Loucy (cell line): ENCODE measurements at regions not wholly inside any gene's neighbourhood (a gene's known extent, or its start where the extent isn't known, plus 50 kb on each side); places are given as distances from the start of the nearest gene placed in this dataset.
"Not testable (repeated sequence)": the region's sequence is repeated elsewhere in the genome, so short reads cannot be mapped to it uniquely, and the experiment has no call there.

Experiments used
- H2AFZ ChIP-seq: fragments of 200-600 bp; sonication (generic); 2 replicates; pipeline ENCODE4 v1.6.0; 2016; ENCODE audit warnings: antibody characterized with exemption, mild to moderate bottlenecking, low read length, moderate library complexity
- H3F3A ChIP-seq: fragments of 200-600 bp; 2 replicates; pipeline ENCODE4 v1.6.0; 2016; ENCODE audit warnings: antibody characterized with exemption, low read depth, mild to moderate bottlenecking
- H3K27me3 ChIP-seq: fragments of 200-600 bp; sonication (generic); 2 replicates; pipeline ENCODE4 v1.6.1; 2014; ENCODE audit warnings: low read length, mild to moderate bottlenecking; ENCODE audit not compliant: insufficient read depth, poor library complexity, severe bottlenecking
- H3K36me3 ChIP-seq: fragments of 200-600 bp; sonication (generic); 2 replicates; pipeline ENCODE4 v1.6.1; 2016; ENCODE audit warnings: low read length; ENCODE audit not compliant: insufficient read depth
- H3K4me1 ChIP-seq: fragments of 200-600 bp; sonication (generic); 2 replicates; pipeline ENCODE4 v1.5.1; 2014; ENCODE audit warnings: low read length, mild to moderate bottlenecking; ENCODE audit not compliant: insufficient read depth, poor library complexity, severe bottlenecking
- H3K4me2 ChIP-seq: fragments of 200-600 bp; sonication (generic); 2 replicates; pipeline ENCODE4 v1.6.0; 2014; ENCODE audit warnings: antibody characterized with exemption, low read length, low read depth, mild to moderate bottlenecking; ENCODE audit not compliant: poor library complexity, severe bottlenecking
- H3K4me3 ChIP-seq: fragments of 200-600 bp; sonication (generic); 2 replicates; pipeline ENCODE4 v1.5.1; 2014; ENCODE audit warnings: low read length, mild to moderate bottlenecking, mixed read lengths; ENCODE audit not compliant: poor library complexity, severe bottlenecking
- H3K79me2 ChIP-seq: fragments of 200-600 bp; sonication (generic); 2 replicates; pipeline ENCODE4 v1.6.1; 2014; ENCODE audit warnings: low read length; ENCODE audit not compliant: insufficient read depth
- H3K9ac ChIP-seq: fragments of 200-600 bp; sonication (generic); 2 replicates; pipeline ENCODE4 v1.6.0; 2014; ENCODE audit warnings: mild to moderate bottlenecking, low read depth, low read length, moderate library complexity; ENCODE audit not compliant: poor library complexity, severe bottlenecking
- H3K9me2 ChIP-seq: fragments of 200-600 bp; sonication (generic); replicated peaks from 2 replicates; pipeline ENCODE4 v1.6.1; 2016; ENCODE audit warnings: low read depth, low read length, mixed read lengths
- H3K9me3 ChIP-seq: fragments of 200-600 bp; sonication (generic); 2 replicates; pipeline ENCODE4 v1.6.1; 2014; ENCODE audit warnings: mild to moderate bottlenecking, antibody characterized with exemption, low read length, low read depth; ENCODE audit not compliant: insufficient read depth
- H4K20me1 ChIP-seq: fragments of 200-600 bp; sonication (generic); 2 replicates; pipeline ENCODE4 v1.6.0; 2014; ENCODE audit warnings: antibody characterized with exemption, low read length, mild to moderate bottlenecking; ENCODE audit not compliant: insufficient read depth, poor library complexity, severe bottlenecking
- CTCF ChIP-seq: fragments of 200-600 bp; sonication (generic); conservative IDR thresholded peaks from 2 replicates; pipeline ENCODE4 v1.5.1; 2014; ENCODE audit warnings: mild to moderate bottlenecking, antibody characterized with exemption, low read length
- EZH2phosphoT487 ChIP-seq: fragments of 200-600 bp; IDR thresholded peaks from 2 replicates; pipeline ENCODE4 v1.6.1; 2018; ENCODE audit warnings: antibody characterized with exemption, mild to moderate bottlenecking, moderate library complexity, borderline replicate concordance

DNA sequence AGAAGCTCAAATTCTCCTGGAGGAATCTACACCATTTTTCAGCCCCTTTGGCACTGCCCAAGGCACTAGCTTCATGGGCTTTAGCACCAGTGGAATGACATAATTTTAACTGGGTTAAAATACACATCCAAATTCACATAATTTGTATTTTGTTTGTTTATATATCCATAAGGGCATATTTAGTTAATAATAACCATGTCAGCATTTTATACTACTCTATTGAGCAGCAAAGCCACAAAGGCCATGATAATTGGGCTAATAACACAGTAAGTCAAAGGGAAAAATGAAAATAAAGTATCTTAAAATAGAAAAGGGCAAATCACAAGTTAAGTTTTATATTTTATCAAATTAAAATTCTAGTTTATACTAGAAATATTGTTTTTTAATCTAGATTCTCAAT lies 262.7 kb upstream of the TACR3 start:
- no peaks in the 10 kb centered on the region for H3K9me2 ChIP-seq

GRCh38 chr4:103948244-103949018 lies 228.6 kb upstream of the TACR3 start:
- Histone ChIP-seq H3K4me2 (no peak overlapping the region), H3K4me3 (no peak overlapping the region), H3F3A (no peaks in the 10 kb centered on the region), H3K4me1 (no peaks in the 10 kb centered on the region), H3K9me3 (no peaks in the 10 kb centered on the region), H4K20me1 (no peaks in the 10 kb centered on the region), H3K27me3 (no peaks in the 10 kb centered on the region), H3K79me2 (no peaks in the 10 kb centered on the region), H3K9ac (no peak overlapping the region), H2AFZ (no peak overlapping the region), H3K9me2 (no peaks in the 10 kb centered on the region), H3K36me3 (no peaks in the 10 kb centered on the region)
- TF ChIP-seq EZH2phosphoT487 (no peak), CTCF (no peak)

More for the DNA sequence above, 262.7 kb upstream of the TACR3 start:
- H2AFZ ChIP-seq: no peak overlapping the region
- H3K4me1 ChIP-seq: no peaks in the 10 kb centered on the region
- H3K9ac ChIP-seq: no peak overlapping the region
- no peak for TF ChIP-seq CTCF
- no peak for TF ChIP-seq EZH2phosphoT487
- H3K36me3 ChIP-seq: no peaks in the 10 kb centered on the region
- H3K9me3 ChIP-seq: no peaks in the 10 kb centered on the region
- H3K4me3 ChIP-seq: no peak overlapping the region
- H3K27me3 ChIP-seq: no peaks in the 10 kb centered on the region
- H3K79me2 ChIP-seq: no peaks in the 10 kb centered on the region
- no peak overlapping the region for H3K4me2 ChIP-seq
- no peaks in the 10 kb centered on the region for H4K20me1 ChIP-seq
- H3F3A ChIP-seq: no peaks in the 10 kb centered on the region

- Histone ChIP-seq H3K9me3 (no peaks in the 10 kb centered on the region), H4K20me1 (no peaks in the 10 kb centered on the region)
- TF ChIP-seq CTCF (no peak), EZH2phosphoT487 (no peak)
Measured at GRCh38 chr4:103947617-103948016, 227.8 kb upstream of the TACR3 start.

GRCh38 chr4:103946621-103947268 lies 227.0 kb upstream of the TACR3 start:
- not testable (repeated sequence) for H3K9ac ChIP-seq, H3K27me3 ChIP-seq, H3F3A ChIP-seq, H3K4me2 ChIP-seq, H3K9me3 ChIP-seq, H3K4me1 ChIP-seq, H2AFZ ChIP-seq, H3K36me3 ChIP-seq, H3K79me2 ChIP-seq, H4K20me1 ChIP-seq, H3K4me3 ChIP-seq, H3K9me2 ChIP-seq

More at GRCh38 chr4:103947617-103948016, 227.8 kb upstream of the TACR3 start:
- Histone ChIP-seq H3K9ac (no peak overlapping the region), H3K4me1 (no peaks in the 10 kb centered on the region), H3K9me2 (no peaks in the 10 kb centered on the region), H3K79me2 (no peaks in the 10 kb centered on the region), H3K27me3 (no peaks in the 10 kb centered on the region), H3K36me3 (no peaks in the 10 kb centered on the region), H3K4me3 (no peak overlapping the region), H3F3A (no peaks in the 10 kb centered on the region), H3K4me2 (no peak overlapping the region), H2AFZ (no peak overlapping the region)
